Stomach (tissue), 8 donors: ENCODE measurements at regions not wholly inside any gene's neighbourhood (a gene's known extent, or its start where the extent isn't known, plus 50 kb on each side); places are given as distances from the start of the nearest gene placed in this dataset.

ENCODE experiments used
- DNase-seq, 2 donors: peaks; one replicate each; pipeline versions ENCODE4 v3.0.0 to v3.0.0-alpha.2; 2013 to 2019
- H3K27ac ChIP-seq, 5 donors: fragments of 200-600 bp in 4 of 5; sonication (generic) in 4 of 5; one replicate each; pipeline ENCODE4 v1.5.1; 2013 to 2019; ENCODE audit warnings: mild to moderate bottlenecking in 1 of 5, moderate library complexity in 1 of 5
- H3K27me3 ChIP-seq, 3 donors: fragments of 200-600 bp; sonication (generic); one replicate each; pipeline ENCODE4 v1.5.1; 2017 to 2019; ENCODE audit warnings: mixed run types in 1 of 3
- H3K36me3 ChIP-seq, 4 donors: fragments of 200-600 bp; sonication (generic); 1 replicate in 3 of 4; 2 replicates in 1 of 4; pipeline ENCODE4 v1.5.1; 2016 to 2019
- H3K4me1 ChIP-seq, 4 donors: fragments of 200-600 bp; sonication (generic); one replicate each; pipeline ENCODE4 v1.5.1; 2016 to 2019
- H3K4me3 ChIP-seq, 4 donors: fragments of 200-600 bp; sonication (generic) in 3 of 4; one replicate each; pipeline ENCODE4 v1.5.1; 2016 to 2019; ENCODE audit warnings: mild to moderate bottlenecking in 1 of 4
- H3K9me3 ChIP-seq, 4 donors: fragments of 200-600 bp; sonication (generic); one replicate each; pipeline ENCODE4 v1.5.1; 2016 to 2019
- CTCF ChIP-seq, 7 experiments: fragments of 450-650 bp in 4 of 7; fragments of 200-600 bp in 3 of 7; sonication (generic) in 3 of 7; IDR thresholded peaks; one replicate each; pipeline ENCODE4 v1.5.1; 2016 to 2019; ENCODE audit warnings: antibody characterized with exemption in 7 of 7, control low read depth in 2 of 7, mild to moderate bottlenecking in 1 of 7
- EP300 ChIP-seq: sonication (generic); formaldehyde crosslinking; IDR thresholded peaks from one replicate; pipeline ENCODE4 v1.6.1; 2017; ENCODE audit warnings: antibody characterized with exemption
- POLR2A ChIP-seq, 4 donors: fragments of 450-650 bp; IDR thresholded peaks; one replicate each; pipeline ENCODE4 v1.6.1; 2016; ENCODE audit warnings: antibody characterized with exemption in 4 of 4, control low read depth in 2 of 4, mild to moderate bottlenecking in 1 of 4, moderate library complexity in 1 of 4
- POLR2AphosphoS5 ChIP-seq, 3 donors: sonication (generic); formaldehyde crosslinking; IDR thresholded peaks; one replicate each; pipeline ENCODE4 v1.6.1; 2016; ENCODE audit warnings: antibody characterized with exemption in 3 of 3
- WGBS, 5 donors: extraction: QIAGEN DNeasy Blood & Tissue Kit in 3 of 5; methylation state at CpG; one replicate each; pipeline versions ENCODE4 v1.1.5 to v1.1.7; 2013 to 2018; 5-methylcytosine and 5-hydroxymethylcytosine counted together
- intact Hi-C: fragments of 100-400 bp; cut with DNase I; formaldehyde crosslinking; loops from one replicate; pipeline ENCODE4 v1.15.1; 2023; ENCODE audit warnings: low total_unique reads
- donor health status: healthy with polysubstance abuse.
- donor health status: Bipolar disorder and iron deficiency.
- donor health status: healthy.

DNA sequence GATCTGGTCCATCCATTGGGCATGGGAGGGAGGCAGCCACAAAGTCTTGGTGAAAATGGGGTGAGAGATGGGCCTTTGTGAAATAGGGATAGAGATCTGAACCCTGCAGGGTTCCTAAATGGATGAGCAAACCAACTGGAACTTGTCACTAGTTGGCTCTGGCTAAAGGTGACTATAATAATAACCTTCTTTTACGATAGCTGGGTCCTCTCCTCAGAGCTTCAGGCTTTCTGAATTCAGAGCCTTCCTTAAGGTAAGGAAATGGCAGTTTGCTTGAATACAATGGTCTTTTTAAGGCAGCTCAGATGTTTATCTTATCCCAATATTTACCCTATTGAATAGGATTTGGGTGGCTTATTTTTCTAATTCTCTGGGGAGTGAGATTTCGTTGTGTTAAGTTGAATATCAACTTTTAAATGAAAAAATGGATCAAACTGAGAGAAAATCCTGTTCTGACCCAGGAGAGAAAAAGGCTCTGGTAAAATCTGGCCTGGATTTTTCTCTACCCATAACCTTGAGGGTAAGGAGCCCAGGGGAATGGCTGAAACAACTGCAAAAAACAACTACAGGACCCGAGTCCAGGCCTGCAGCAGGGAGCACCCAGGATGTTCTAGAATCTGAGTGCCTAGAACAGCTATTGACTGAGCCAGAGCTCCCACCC lies 61.1 kb upstream of the CXCR4 start:
- Histone ChIP-seq H3K27ac (no peak overlapping the region), H3K36me3 (no peaks in the 10 kb centered on the region), H3K4me1 (peaks cover 0 to 22% (median 6%) of the 10 kb centered on the region in 4 donors), H3K4me3 (no peak overlapping the region), H3K27me3 (no peaks in the 10 kb centered on the region), H3K9me3 (peaks cover 0 to 11% (median 0%) of the 10 kb centered on the region in 4 donors)
- intact Hi-C loops, result no loop called here
- no peak for TF ChIP-seq POLR2A (IDR thresholded peaks at IDR 0.05)
- no peak for TF ChIP-seq CTCF (IDR thresholded peaks at IDR 0.05)
- no peak for TF ChIP-seq POLR2AphosphoS5 (IDR thresholded peaks at IDR 0.05)
- TF ChIP-seq EP300, result no peak
- DNase-seq, result no peak
- 21 to 45% (median 30%) methylated on average over 3 of the region's 3 CpGs for WGBS, 5 donors

DNA sequence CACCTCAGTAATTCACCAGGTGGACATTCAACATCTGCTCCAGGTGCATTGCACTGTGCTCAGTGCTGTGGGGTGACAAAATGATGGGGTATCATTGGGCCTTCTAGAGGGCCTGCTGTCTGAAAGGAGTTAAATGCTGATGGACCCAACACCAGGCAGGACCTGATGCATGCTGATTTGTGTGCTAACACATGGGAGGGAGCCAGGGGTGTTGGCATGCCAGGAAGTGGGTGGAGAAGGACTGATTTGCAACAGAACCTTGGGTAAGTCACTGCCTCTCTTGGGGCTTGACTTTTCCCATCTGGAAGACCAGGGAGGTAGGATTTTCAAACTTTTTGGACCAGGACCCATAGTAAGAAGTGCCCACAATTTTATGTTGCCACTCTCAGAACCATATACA lies 57.9 kb upstream of the CXCR4 start:
- Histone ChIP-seq H3K27me3 (no peaks in the 10 kb centered on the region), H3K4me1 (peaks cover 0 to 22% (median 6%) of the 10 kb centered on the region in 4 donors), H3K27ac (no peak overlapping the region), H3K4me3 (no peak overlapping the region), H3K9me3 (peaks cover 0 to 3% (median 0%) of the 10 kb centered on the region in 4 donors), H3K36me3 (no peaks in the 10 kb centered on the region)
- DNase-seq, result no peak
- TF ChIP-seq CTCF (IDR thresholded peaks at IDR 0.05) (no peak), POLR2A (IDR thresholded peaks at IDR 0.05) (no peak), POLR2AphosphoS5 (IDR thresholded peaks at IDR 0.05) (no peak), EP300 (no peak)
- intact Hi-C loops, result no loop called here

GRCh38 chr2:136175466-136175865 lies 57.5 kb upstream of the CXCR4 start:
- Histone ChIP-seq H3K27ac (no peak overlapping the region), H3K9me3 (no peaks in the 10 kb centered on the region), H3K4me1 (peaks cover 0 to 22% (median 6%) of the 10 kb centered on the region in 4 donors), H3K36me3 (no peaks in the 10 kb centered on the region), H3K4me3 (no peak overlapping the region), H3K27me3 (no peaks in the 10 kb centered on the region)
- no peak for DNase-seq
- no peak for TF ChIP-seq POLR2A (IDR thresholded peaks at IDR 0.05)
- TF ChIP-seq EP300, result no peak
- TF ChIP-seq POLR2AphosphoS5 (IDR thresholded peaks at IDR 0.05), result no peak
- TF ChIP-seq CTCF (IDR thresholded peaks at IDR 0.05), result no peak
- 91 to 96% (median 93%) methylated on average over 5 of the region's 5 CpGs for WGBS, 5 donors
- intact Hi-C loops, result no loop called here

DNA sequence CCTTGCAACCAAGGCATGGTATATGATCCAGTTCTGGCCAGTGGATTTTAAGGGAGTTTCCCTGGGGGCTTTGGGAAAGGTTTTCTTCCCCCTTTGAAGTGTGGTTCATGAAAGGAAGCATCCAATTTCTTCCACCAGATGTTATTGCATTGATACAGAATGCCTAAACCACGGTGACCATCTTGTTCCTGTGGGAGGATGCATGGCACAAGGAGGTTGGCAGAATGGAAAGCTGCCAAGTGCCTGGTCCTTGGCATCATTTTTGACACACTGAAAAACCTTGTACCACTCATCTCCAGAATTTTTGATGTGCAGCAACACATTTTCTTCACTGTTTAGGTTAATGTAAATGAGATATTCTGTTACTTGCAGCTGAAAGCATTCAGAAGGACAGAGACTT lies 55.2 kb upstream of the CXCR4 start:
- Histone ChIP-seq H3K9me3 (no peaks in the 10 kb centered on the region), H3K27me3 (no peaks in the 10 kb centered on the region), H3K36me3 (no peaks in the 10 kb centered on the region), H3K27ac (no peak overlapping the region), H3K4me3 (no peak overlapping the region), H3K4me1 (peaks cover 0 to 19% (median 8%) of the 10 kb centered on the region in 4 donors)
- intact Hi-C loops, result no loop called here
- WGBS, 5 donors, result 60 to 87% (median 81%) methylated on average over 1 of the region's 1 CpG
- TF ChIP-seq EP300 (no peak), POLR2AphosphoS5 (IDR thresholded peaks at IDR 0.05) (no peak), POLR2A (IDR thresholded peaks at IDR 0.05) (no peak), CTCF (IDR thresholded peaks at IDR 0.05) (no peak)
- DNase-seq, result no peak
